Cardiac muscle cell (in vitro differentiated cells and primary cell): ENCODE measurements at regions not wholly inside any gene's neighbourhood (a gene's known extent, or its start where the extent isn't known, plus 50 kb on each side); places are given as distances from the start of the nearest gene placed in this dataset.

Experiments
- DNase-seq, 2 donors: peaks; one replicate each; pipeline versions ENCODE4 v3.0.0 to v3.0.0-alpha.2; 2010 to 2017; ENCODE audit warnings: low read depth in 1 of 2, low spot score in 1 of 2
- H3K27ac ChIP-seq: fragments of 200-600 bp; sonication (generic); 2 replicates; pipeline ENCODE4 v1.5.1; 2016
- H3K27me3 ChIP-seq: fragments of 200-600 bp; sonication (generic); 2 replicates; pipeline ENCODE4 v1.6.0; 2016; ENCODE audit warnings: control low read depth
- H3K36me3 ChIP-seq: fragments of 200-600 bp; sonication (generic); 2 replicates; pipeline ENCODE4 v1.5.1; 2016; ENCODE audit warnings: control low read depth
- H3K4me1 ChIP-seq: fragments of 200-600 bp; sonication (generic); 2 replicates; pipeline ENCODE4 v1.8.1; 2017; ENCODE audit warnings: low read depth, mild to moderate bottlenecking, mixed run types
- H3K4me3 ChIP-seq: fragments of 200-600 bp; sonication (generic); 2 replicates; pipeline ENCODE4 v1.5.1; 2016; ENCODE audit warnings: mild to moderate bottlenecking
- H3K9me3 ChIP-seq: fragments of 200-600 bp; sonication (generic); 2 replicates; pipeline ENCODE4 v1.5.1; 2017; ENCODE audit warnings: low read depth, mild to moderate bottlenecking, control low read depth
- CTCF ChIP-seq: IDR thresholded peaks from 2 replicates; pipeline ENCODE4 v1.5.1; 2012; ENCODE audit warnings: low read depth, mild to moderate bottlenecking, low read length

GRCh38 chr2:190742431-190742830 lies 93.5 kb downstream of the NAB1 start:
- H3K4me1 ChIP-seq, result peaks cover 10% of the 10 kb centered on the region
- no peak for DNase-seq
- TF ChIP-seq CTCF, result no peak
- no peaks in the 10 kb centered on the region for H3K36me3 ChIP-seq
- H3K27ac ChIP-seq, result no peak overlapping the region
- no peaks in the 10 kb centered on the region for H3K27me3 ChIP-seq
- H3K9me3 ChIP-seq, result no peaks in the 10 kb centered on the region
- H3K4me3 ChIP-seq, result no peak overlapping the region

- Histone ChIP-seq H3K36me3 (no peaks in the 10 kb centered on the region), H3K4me3 (no peak overlapping the region), H3K4me1 (peaks cover 14% of the 10 kb centered on the region), H3K27me3 (no peaks in the 10 kb centered on the region), H3K9me3 (no peaks in the 10 kb centered on the region), H3K27ac (no peak overlapping the region)
- DNase-seq, result no peak
- TF ChIP-seq CTCF, result no peak
These were observed 95.2 kb downstream of the NAB1 start for GRCh38 chr2:190744041-190744440.

GRCh38 chr2:190746971-190747761 lies 98.3 kb downstream of the NAB1 start:
- no peaks in the 10 kb centered on the region for H3K36me3 ChIP-seq
- TF ChIP-seq CTCF, result no peak
- H3K4me1 ChIP-seq, result peaks cover 14% of the 10 kb centered on the region
- no peak overlapping the region for H3K4me3 ChIP-seq
- H3K27me3 ChIP-seq, result no peaks in the 10 kb centered on the region
- no peaks in the 10 kb centered on the region for H3K9me3 ChIP-seq
- peak overlapping the region; percentile 91 for H3K27ac ChIP-seq
- peak; percentile 67 to 79 for DNase-seq

- H3K4me1 ChIP-seq, result peaks cover 14% of the 10 kb centered on the region
- no peak overlapping the region for H3K27ac ChIP-seq
- TF ChIP-seq CTCF, result no peak
- DNase-seq, result no peak
- no peaks in the 10 kb centered on the region for H3K36me3 ChIP-seq
- no peak overlapping the region for H3K4me3 ChIP-seq
- H3K9me3 ChIP-seq, result no peaks in the 10 kb centered on the region
- no peaks in the 10 kb centered on the region for H3K27me3 ChIP-seq
These were observed 100.1 kb downstream of the NAB1 start for GRCh38 chr2:190748966-190749365.

GRCh38 chr2:190755772-190756415 lies 107.0 kb downstream of the NAB1 start:
- H3K4me1 ChIP-seq, result peaks cover 7% of the 10 kb centered on the region
- H3K4me3 ChIP-seq, result no peak overlapping the region
- no peak overlapping the region for H3K27ac ChIP-seq
- TF ChIP-seq CTCF, result no peak
- H3K27me3 ChIP-seq, result no peaks in the 10 kb centered on the region
- no peak for DNase-seq
- no peaks in the 10 kb centered on the region for H3K9me3 ChIP-seq
- H3K36me3 ChIP-seq, result no peaks in the 10 kb centered on the region
